WERI-Rb-1 (cell line): ENCODE measurements at regions not wholly inside any gene's neighbourhood (a gene's known extent, or its start where the extent isn't known, plus 50 kb on each side); places are given as distances from the start of the nearest gene placed in this dataset.

Experiments
- DNase-seq: peaks from one replicate; pipeline ENCODE4 v3.0.0-alpha.2; 2020
- H3K27ac ChIP-seq: fragments of 250-450 bp; sonication (Bioruptor Pico); 2 replicates; pipeline ENCODE4 v1.5.1; 2020; ENCODE audit warnings: mild to moderate bottlenecking, moderate library complexity
- H3K27me3 ChIP-seq: fragments of 250-450 bp; sonication (Bioruptor Pico); 2 replicates; pipeline ENCODE4 v1.5.1; 2021; ENCODE audit warnings: mild to moderate bottlenecking, low read depth, moderate library complexity; ENCODE audit not compliant: insufficient read depth, severe bottlenecking
- H3K36me3 ChIP-seq: fragments of 250-450 bp; sonication (Bioruptor Pico); 2 replicates; pipeline ENCODE4 v1.5.1; 2020; ENCODE audit warnings: mild to moderate bottlenecking, moderate library complexity
- H3K4me3 ChIP-seq: 2 replicates; pipeline ENCODE4 v1.5.1; 2011; ENCODE audit warnings: low read depth, mild to moderate bottlenecking, control low read depth, low read length
- H3K9me3 ChIP-seq: fragments of 250-450 bp; sonication (Bioruptor Pico); 2 replicates; pipeline ENCODE4 v1.5.1; 2021; ENCODE audit warnings: mild to moderate bottlenecking, moderate library complexity; ENCODE audit not compliant: severe bottlenecking
- CTCF ChIP-seq: IDR thresholded peaks from 2 replicates; pipeline ENCODE4 v1.5.1; 2011; ENCODE audit warnings: low read depth, mild to moderate bottlenecking, control low read depth, inconsistent platforms, low read length

- no peak for TF ChIP-seq CTCF
- no peak for DNase-seq
- Histone ChIP-seq H3K27ac (no peak overlapping the region), H3K27me3 (no peaks in the 10 kb centered on the region), H3K9me3 (no peaks in the 10 kb centered on the region), H3K36me3 (no peaks in the 10 kb centered on the region), H3K4me3 (no peak overlapping the region)
Measured at GRCh38 chr3:194283221-194284006, 67.7 kb downstream of the CPN2 start.

- H3K4me3 ChIP-seq, result no peak overlapping the region
- H3K27ac ChIP-seq, result no peak overlapping the region
- no peak for DNase-seq
- no peak for TF ChIP-seq CTCF
- H3K9me3 ChIP-seq, result no peaks in the 10 kb centered on the region
- no peaks in the 10 kb centered on the region for H3K27me3 ChIP-seq
- no peaks in the 10 kb centered on the region for H3K36me3 ChIP-seq
Measured at GRCh38 chr3:194284351-194284750, 66.8 kb downstream of the CPN2 start.

- Histone ChIP-seq H3K27ac (no peak overlapping the region), H3K4me3 (no peak overlapping the region), H3K36me3 (no peaks in the 10 kb centered on the region), H3K27me3 (no peaks in the 10 kb centered on the region), H3K9me3 (no peaks in the 10 kb centered on the region)
- no peak for DNase-seq
- no peak for TF ChIP-seq CTCF
Measured at GRCh38 chr3:194285024-194285849, 65.9 kb downstream of the CPN2 start.

- DNase-seq, result no peak
- Histone ChIP-seq H3K4me3 (no peak overlapping the region), H3K27me3 (no peaks in the 10 kb centered on the region), H3K9me3 (no peaks in the 10 kb centered on the region), H3K36me3 (no peaks in the 10 kb centered on the region), H3K27ac (no peak overlapping the region)
- TF ChIP-seq CTCF, result no peak
Measured at GRCh38 chr3:194285850-194286197, 65.3 kb downstream of the CPN2 start.

- Histone ChIP-seq H3K9me3 (no peaks in the 10 kb centered on the region), H3K27me3 (no peaks in the 10 kb centered on the region), H3K4me3 (peak overlapping the region; percentile 29; the same call in 1 of the 2 replicates), H3K27ac (peak overlapping the region; percentile 16; the same call in 1 of the 2 replicates), H3K36me3 (no peaks in the 10 kb centered on the region)
- no peak for TF ChIP-seq CTCF
- no peak for DNase-seq
Measured at GRCh38 chr3:194286375-194287146, 64.6 kb downstream of the CPN2 start.
